GM06990 (cell line): ENCODE measurements at regions not wholly inside any gene's neighbourhood (a gene's known extent, or its start where the extent isn't known, plus 50 kb on each side); places are given as distances from the start of the nearest gene placed in this dataset.
"Not testable (repeated sequence)": the region's sequence is repeated elsewhere in the genome, so short reads cannot be mapped to it uniquely, and the experiment has no call there.

Source experiments
- DNase-seq: peaks from one replicate; pipeline ENCODE4 v3.0.0-alpha.2; 2011; ENCODE audit not compliant: insufficient read length; ENCODE audit errors: extremely low read depth
- H3K27me3 ChIP-seq: replicated peaks from 2 replicates; pipeline ENCODE4 v1.6.0; 2011; ENCODE audit warnings: low read length; ENCODE audit not compliant: control insufficient read depth, insufficient read depth
- H3K36me3 ChIP-seq: 2 replicates; pipeline ENCODE4 v1.5.1; 2011; ENCODE audit warnings: low read length; ENCODE audit not compliant: control insufficient read depth, insufficient read depth
- H3K4me3 ChIP-seq: replicated peaks from 2 replicates; pipeline ENCODE4 v1.5.1; 2011; ENCODE audit warnings: low read depth, mild to moderate bottlenecking, control low read depth, low read length
- TF ChIP-seq, protein P1 (sequence below): IDR thresholded peaks from 2 replicates; pipeline ENCODE4 v1.5.1; 2011; ENCODE audit warnings: low read length, control low read depth, mild to moderate bottlenecking, inconsistent platforms; ENCODE audit not compliant: insufficient read depth, poor library complexity, severe bottlenecking

DNA sequence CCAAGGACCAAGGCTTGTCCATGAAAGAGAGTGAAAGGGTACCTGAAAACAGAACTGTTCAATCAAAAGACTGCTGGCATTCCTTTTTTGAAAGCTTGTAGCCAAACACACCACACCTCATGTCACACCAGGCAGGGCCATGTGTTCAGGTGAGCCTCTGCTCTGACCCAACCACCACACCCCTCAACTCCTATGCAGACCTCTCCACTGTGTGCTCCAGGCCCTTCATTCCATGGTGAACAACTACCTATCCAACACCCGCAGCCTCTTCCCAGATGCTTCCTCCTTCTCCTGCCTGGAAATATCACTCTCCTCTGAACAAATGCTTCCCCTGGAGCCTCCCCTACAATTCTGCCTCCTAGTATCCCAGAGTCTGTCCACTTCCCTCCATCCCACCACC is 166.6 kb downstream of the AVL9 start:
- Histone ChIP-seq H3K36me3 (no peaks in the 10 kb centered on the region), H3K4me3 (no peak overlapping the region), H3K27me3 (no peaks in the 10 kb centered on the region)
- DNase-seq: no peak
- TF ChIP-seq, protein P1, sequence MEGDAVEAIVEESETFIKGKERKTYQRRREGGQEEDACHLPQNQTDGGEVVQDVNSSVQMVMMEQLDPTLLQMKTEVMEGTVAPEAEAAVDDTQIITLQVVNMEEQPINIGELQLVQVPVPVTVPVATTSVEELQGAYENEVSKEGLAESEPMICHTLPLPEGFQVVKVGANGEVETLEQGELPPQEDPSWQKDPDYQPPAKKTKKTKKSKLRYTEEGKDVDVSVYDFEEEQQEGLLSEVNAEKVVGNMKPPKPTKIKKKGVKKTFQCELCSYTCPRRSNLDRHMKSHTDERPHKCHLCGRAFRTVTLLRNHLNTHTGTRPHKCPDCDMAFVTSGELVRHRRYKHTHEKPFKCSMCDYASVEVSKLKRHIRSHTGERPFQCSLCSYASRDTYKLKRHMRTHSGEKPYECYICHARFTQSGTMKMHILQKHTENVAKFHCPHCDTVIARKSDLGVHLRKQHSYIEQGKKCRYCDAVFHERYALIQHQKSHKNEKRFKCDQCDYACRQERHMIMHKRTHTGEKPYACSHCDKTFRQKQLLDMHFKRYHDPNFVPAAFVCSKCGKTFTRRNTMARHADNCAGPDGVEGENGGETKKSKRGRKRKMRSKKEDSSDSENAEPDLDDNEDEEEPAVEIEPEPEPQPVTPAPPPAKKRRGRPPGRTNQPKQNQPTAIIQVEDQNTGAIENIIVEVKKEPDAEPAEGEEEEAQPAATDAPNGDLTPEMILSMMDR: no peak

DNA sequence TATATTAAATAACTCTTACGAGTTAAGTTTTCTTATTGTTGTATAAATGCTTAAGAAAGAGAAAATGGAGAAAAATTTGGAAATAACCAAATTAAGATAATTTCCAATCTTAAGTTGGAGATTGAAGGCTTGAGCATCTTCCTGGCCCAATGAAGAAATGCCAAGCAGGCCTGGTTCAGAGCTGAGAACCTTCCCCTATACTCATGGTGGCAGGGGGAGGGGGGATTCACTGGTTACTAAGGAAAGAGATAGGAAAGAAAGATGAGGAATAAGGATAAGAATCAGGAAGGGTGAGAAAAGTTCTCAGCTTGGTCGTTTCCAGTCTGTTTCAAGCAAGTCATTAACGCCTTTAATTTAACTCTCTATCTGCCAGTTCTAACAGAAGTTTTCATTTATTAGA is 166.2 kb downstream of the AVL9 start:
- DNase-seq: no peak
- TF ChIP-seq, protein P1: no peak
- H3K36me3 ChIP-seq: no peaks in the 10 kb centered on the region
- H3K27me3 ChIP-seq: no peaks in the 10 kb centered on the region
- H3K4me3 ChIP-seq: no peak overlapping the region

DNA sequence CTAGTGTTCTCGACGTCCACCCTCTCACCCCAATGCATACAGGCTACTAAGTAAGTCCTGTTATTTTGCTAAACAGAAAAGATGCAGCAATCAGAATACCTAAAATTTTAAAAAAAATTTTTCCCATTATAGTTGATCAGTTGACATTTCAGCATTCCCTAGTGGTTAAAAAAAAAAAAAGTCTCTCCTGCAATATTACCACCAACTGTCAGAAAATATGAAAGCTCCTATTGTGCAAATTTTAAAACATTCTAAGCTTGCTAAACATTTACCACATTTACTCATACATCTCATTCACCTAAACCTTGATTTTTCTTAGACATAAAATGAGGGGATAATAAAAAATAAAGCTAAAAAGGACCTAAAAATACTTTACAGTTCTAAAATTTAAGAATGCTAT is 165.6 kb downstream of the AVL9 start:
- Histone ChIP-seq H3K36me3 (no peaks in the 10 kb centered on the region), H3K27me3 (no peaks in the 10 kb centered on the region), H3K4me3 (no peak overlapping the region)
- no peak for DNase-seq
- TF ChIP-seq, protein P1: no peak

DNA sequence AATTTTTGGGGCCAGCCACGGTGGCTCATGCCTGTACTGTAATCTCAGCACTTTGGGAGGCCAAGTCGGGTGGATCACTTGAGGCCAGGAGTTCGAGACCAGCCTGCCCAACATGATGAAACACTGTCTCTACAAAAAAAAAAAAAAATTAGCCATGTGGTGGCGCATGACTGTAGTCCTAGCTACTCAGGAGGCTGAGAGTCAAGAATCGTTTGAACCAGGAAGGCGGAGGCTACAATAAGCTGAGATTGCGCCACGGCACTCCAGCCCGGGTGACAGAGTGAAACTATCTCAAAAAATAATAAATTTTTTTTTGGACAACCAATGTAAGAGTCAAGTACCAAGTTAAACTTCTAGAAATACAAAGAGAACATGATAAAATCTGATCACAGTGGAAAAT is 164.6 kb downstream of the AVL9 start:
- Histone ChIP-seq H3K27me3 (no peaks in the 10 kb centered on the region), H3K4me3 (no peak overlapping the region), H3K36me3 (no peaks in the 10 kb centered on the region)
- DNase-seq: no peak
- TF ChIP-seq, protein P1: no peak

DNA sequence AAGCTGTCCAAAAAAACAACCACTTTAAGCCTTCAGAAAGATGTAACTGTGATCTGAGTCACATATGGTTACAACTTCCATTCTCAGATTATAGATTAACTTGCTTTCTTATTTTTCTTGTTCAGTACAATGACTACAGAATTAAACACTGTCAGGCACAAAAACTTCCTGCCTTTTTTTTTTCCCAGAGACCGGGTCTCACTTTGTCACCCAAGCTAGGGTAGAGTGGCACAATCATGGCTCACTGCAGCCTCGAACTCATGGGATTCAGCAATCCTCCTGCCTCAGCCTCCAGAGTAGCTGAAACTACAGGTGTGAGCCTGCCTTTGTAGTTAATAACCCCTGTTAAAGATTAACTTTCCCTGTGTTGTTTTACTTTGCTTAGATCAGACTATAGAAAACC is 163.2 kb downstream of the AVL9 start:
- Histone ChIP-seq H3K27me3 (no peaks in the 10 kb centered on the region), H3K4me3 (no peak overlapping the region), H3K36me3 (no peaks in the 10 kb centered on the region)
- TF ChIP-seq, protein P1: no peak
- DNase-seq: no peak

DNA sequence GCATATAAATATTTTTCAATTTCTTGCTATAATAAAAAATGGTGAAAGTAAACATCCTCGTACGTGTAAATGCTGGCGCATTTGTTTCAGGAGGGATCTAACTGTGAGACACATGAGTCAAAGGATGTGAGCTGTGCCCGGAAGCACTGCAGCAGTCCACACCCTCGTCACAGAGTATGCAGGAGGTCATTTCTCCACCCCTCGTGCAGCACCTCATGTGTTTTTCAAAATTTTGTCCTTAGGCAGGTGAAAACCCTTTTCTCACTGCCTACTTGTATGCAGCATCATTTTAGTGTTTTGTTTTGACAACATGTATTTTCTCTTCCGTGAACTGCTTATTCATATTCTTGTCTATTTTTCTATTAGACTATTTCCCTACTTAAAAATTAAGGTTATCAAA is 162.7 kb downstream of the AVL9 start:
- DNase-seq: no peak
- Histone ChIP-seq H3K36me3 (no peaks in the 10 kb centered on the region), H3K4me3 (no peak overlapping the region), H3K27me3 (no peaks in the 10 kb centered on the region)
- TF ChIP-seq, protein P1: no peak

DNA sequence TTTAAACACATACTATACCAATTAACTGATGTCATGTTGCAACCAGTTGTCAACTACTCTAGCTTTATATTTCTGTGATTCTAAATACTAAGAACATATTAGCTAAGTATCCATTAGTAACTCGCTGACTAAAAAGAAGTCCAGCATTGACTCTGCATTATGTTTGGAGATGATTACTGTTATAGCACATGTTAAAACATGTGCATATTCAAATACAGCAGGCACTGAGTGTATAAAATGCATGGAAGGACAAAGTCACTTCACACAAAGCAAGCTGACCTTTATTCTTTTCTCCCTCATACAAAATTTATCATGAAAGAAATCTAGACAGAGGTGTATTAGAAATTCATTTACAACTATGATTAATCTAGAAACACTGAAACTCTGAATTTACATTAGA is 159.3 kb downstream of the AVL9 start:
- not testable (repeated sequence) for DNase-seq, H3K36me3 ChIP-seq, H3K4me3 ChIP-seq, H3K27me3 ChIP-seq

DNA sequence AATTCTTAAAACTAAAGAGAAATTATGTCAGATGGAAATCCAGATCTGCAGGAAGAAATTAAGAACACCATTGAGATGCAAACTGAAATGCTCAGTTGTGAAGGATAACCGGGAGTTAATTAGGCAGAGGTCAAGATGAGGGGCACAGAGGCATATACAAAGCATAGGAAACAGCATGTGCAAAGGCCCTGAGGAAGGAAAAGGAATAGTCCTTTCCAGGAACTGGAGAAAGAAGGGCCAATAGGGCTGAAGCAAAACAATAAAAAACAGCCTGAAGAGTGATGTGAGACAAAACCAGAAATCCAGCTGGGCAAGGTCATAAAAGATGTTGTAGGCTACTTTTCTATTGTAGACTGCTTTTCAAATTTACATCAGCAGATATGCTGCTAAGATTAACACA is 155.1 kb downstream of the AVL9 start:
- not testable (repeated sequence) for DNase-seq, H3K27me3 ChIP-seq, H3K4me3 ChIP-seq, H3K36me3 ChIP-seq
